ENCODE measurements at regions not wholly inside any gene's neighbourhood (a gene's known extent, or its start where the extent isn't known, plus 50 kb on each side); places are given as distances from the start of the nearest gene placed in this dataset.

DNA sequence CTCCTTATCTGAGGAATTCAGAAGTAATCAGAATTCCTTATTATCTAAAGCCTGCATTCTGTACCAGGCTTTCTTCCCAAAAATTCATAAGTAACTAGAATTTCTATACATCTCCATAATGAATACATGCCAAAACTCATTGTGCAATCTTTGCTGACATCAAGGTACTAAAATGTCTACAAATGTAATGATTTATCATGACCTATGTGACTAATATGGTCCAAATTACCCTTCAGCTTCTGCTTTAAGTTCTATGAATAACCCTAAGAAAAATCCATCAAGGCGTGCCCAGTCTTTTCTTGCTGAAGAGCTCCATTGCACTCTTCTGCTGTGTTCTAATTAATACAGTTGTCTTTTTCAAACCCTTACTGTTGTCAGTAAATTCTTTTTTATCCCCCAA lies 58.5 kb upstream of the SLITRK1 start:
- TF ChIP-seq EP300 (IDR thresholded peaks at IDR 0.05; ENCODE audit: low read depth), result no peak
- TF ChIP-seq POLR2AphosphoS5 (IDR thresholded peaks at IDR 0.05), result no peak
- no peak for TF ChIP-seq CTCF (IDR thresholded peaks at IDR 0.05)
- TF ChIP-seq POLR2A (IDR thresholded peaks at IDR 0.05), result no peak
